ENCODE measurements at regions not wholly inside any gene's neighbourhood (a gene's known extent, or its start where the extent isn't known, plus 50 kb on each side); places are given as distances from the start of the nearest gene placed in this dataset.

- H3K27ac ChIP-seq (ENCODE audit: insufficient read depth, low read length), result no peak overlapping the region
- no peak overlapping the region for H3K4me2 ChIP-seq (ENCODE audit: extremely low read depth, insufficient read depth, low read length)
- H3K79me2 ChIP-seq (ENCODE audit: control insufficient read depth, insufficient read depth, low read length), result no peaks in the 10 kb centered on the region
- H3K36me3 ChIP-seq (ENCODE audit: control insufficient read depth, insufficient read depth, low read length), result no peaks in the 10 kb centered on the region
- no peak for TF ChIP-seq CTCF (conservative IDR thresholded peaks at IDR 0.05 in 1 of 2, IDR thresholded peaks at IDR 0.05 in 1 of 2; ENCODE audit: low read depth in 1 of 2, low read length in 2 of 2)
- no peak overlapping the region for H2AFZ ChIP-seq (ENCODE audit: low read length)
- no peaks in the 10 kb centered on the region for H4K20me1 ChIP-seq (ENCODE audit: control insufficient read depth, extremely low read depth, insufficient read depth, low read length)
- H3K9me3 ChIP-seq (ENCODE audit: control insufficient read depth, insufficient read depth, low read depth, low read length), result no peaks in the 10 kb centered on the region
- DNase-seq (ENCODE audit: low read depth in 2 of 2), result no peak
- H3K4me3 ChIP-seq (replicated peaks in 1 of 4; ENCODE audit: control extremely low read depth in 1 of 4, insufficient read depth in 1 of 4, low read depth in 3 of 4, low read length in 4 of 4), result no peak overlapping the region
- H3K9ac ChIP-seq (ENCODE audit: insufficient read depth, low read length), result no peak overlapping the region
- H3K27me3 ChIP-seq (ENCODE audit: control insufficient read depth, insufficient read depth, low read length), result peaks cover 6% of the 10 kb centered on the region
- no peaks in the 10 kb centered on the region for H3K4me1 ChIP-seq (ENCODE audit: control insufficient read depth, extremely low read depth, insufficient read depth, low read length)
Observed at GRCh38 chr10:93221171-93221496, 147.4 kb downstream of the CYP26A1 start.

GRCh38 chr10:93221521-93221920 is 147.8 kb downstream of the CYP26A1 start:
- no peaks in the 10 kb centered on the region for H3K36me3 ChIP-seq (ENCODE audit: control insufficient read depth, insufficient read depth, low read length)
- H3K4me1 ChIP-seq (ENCODE audit: control insufficient read depth, extremely low read depth, insufficient read depth, low read length), result no peaks in the 10 kb centered on the region
- no peak overlapping the region for H3K9ac ChIP-seq (ENCODE audit: insufficient read depth, low read length)
- no peak for TF ChIP-seq EZH2 (IDR thresholded peaks at IDR 0.05; ENCODE audit: low read length, missing control alignments)
- no peak for TF ChIP-seq CTCF (conservative IDR thresholded peaks at IDR 0.05 in 1 of 2, IDR thresholded peaks at IDR 0.05 in 1 of 2; ENCODE audit: low read depth in 1 of 2, low read length in 2 of 2)
- H3K9me3 ChIP-seq (ENCODE audit: control insufficient read depth, insufficient read depth, low read depth, low read length), result no peaks in the 10 kb centered on the region
- no peak overlapping the region for H3K4me2 ChIP-seq (ENCODE audit: extremely low read depth, insufficient read depth, low read length)
- no peak for DNase-seq (ENCODE audit: low read depth in 2 of 2)
- peaks cover 6% of the 10 kb centered on the region for H3K27me3 ChIP-seq (ENCODE audit: control insufficient read depth, insufficient read depth, low read length)
- no peaks in the 10 kb centered on the region for H3K79me2 ChIP-seq (ENCODE audit: control insufficient read depth, insufficient read depth, low read length)
- H2AFZ ChIP-seq (ENCODE audit: low read length), result no peak overlapping the region
- no peak overlapping the region for H3K27ac ChIP-seq (ENCODE audit: insufficient read depth, low read length)
- H3K4me3 ChIP-seq (replicated peaks in 1 of 4; ENCODE audit: control extremely low read depth in 1 of 4, insufficient read depth in 1 of 4, low read depth in 3 of 4, low read length in 4 of 4), result no peak overlapping the region
- no peaks in the 10 kb centered on the region for H4K20me1 ChIP-seq (ENCODE audit: control insufficient read depth, extremely low read depth, insufficient read depth, low read length)

- TF ChIP-seq EZH2 (IDR thresholded peaks at IDR 0.05; ENCODE audit: low read length, missing control alignments) (no peak), CTCF (conservative IDR thresholded peaks at IDR 0.05 in 1 of 2, IDR thresholded peaks at IDR 0.05 in 1 of 2; ENCODE audit: low read depth in 1 of 2, low read length in 2 of 2) (no peak)
Observed at GRCh38 chr10:93222211-93222754, 148.6 kb downstream of the CYP26A1 start.

More at GRCh38 chr10:93222211-93222754, 148.6 kb downstream of the CYP26A1 start:
- no peaks in the 10 kb centered on the region for H4K20me1 ChIP-seq (ENCODE audit: control insufficient read depth, extremely low read depth, insufficient read depth, low read length)
- no peaks in the 10 kb centered on the region for H3K79me2 ChIP-seq (ENCODE audit: control insufficient read depth, insufficient read depth, low read length)
- H3K9me3 ChIP-seq (ENCODE audit: control insufficient read depth, insufficient read depth, low read depth, low read length), result no peaks in the 10 kb centered on the region
- no peaks in the 10 kb centered on the region for H3K4me1 ChIP-seq (ENCODE audit: control insufficient read depth, extremely low read depth, insufficient read depth, low read length)
- no peak overlapping the region for H2AFZ ChIP-seq (ENCODE audit: low read length)
- no peaks in the 10 kb centered on the region for H3K36me3 ChIP-seq (ENCODE audit: control insufficient read depth, insufficient read depth, low read length)
- no peak overlapping the region for H3K27ac ChIP-seq (ENCODE audit: insufficient read depth, low read length)
- H3K4me2 ChIP-seq (ENCODE audit: extremely low read depth, insufficient read depth, low read length), result no peak overlapping the region
- H3K27me3 ChIP-seq (ENCODE audit: control insufficient read depth, insufficient read depth, low read length), result peaks cover 6% of the 10 kb centered on the region
- peak in 1 of 2 donors; percentile 16 for DNase-seq (ENCODE audit: low read depth in 2 of 2)
- H3K9ac ChIP-seq (ENCODE audit: insufficient read depth, low read length), result no peak overlapping the region
- H3K4me3 ChIP-seq (replicated peaks in 1 of 4; ENCODE audit: control extremely low read depth in 1 of 4, insufficient read depth in 1 of 4, low read depth in 3 of 4, low read length in 4 of 4), result no peak overlapping the region
